CD1c-positive myeloid dendritic cell (primary cell): ENCODE measurements at regions not wholly inside any gene's neighbourhood (a gene's known extent, or its start where the extent isn't known, plus 50 kb on each side); places are given as distances from the start of the nearest gene placed in this dataset.
"Not testable (repeated sequence)": the region's sequence is repeated elsewhere in the genome, so short reads cannot be mapped to it uniquely, and the experiment has no call there.

Experiments
- DNase-seq: peaks from one replicate; pipeline ENCODE4 v3.0.0-alpha.2; 2016; ENCODE audit errors: extremely low spot score

DNA sequence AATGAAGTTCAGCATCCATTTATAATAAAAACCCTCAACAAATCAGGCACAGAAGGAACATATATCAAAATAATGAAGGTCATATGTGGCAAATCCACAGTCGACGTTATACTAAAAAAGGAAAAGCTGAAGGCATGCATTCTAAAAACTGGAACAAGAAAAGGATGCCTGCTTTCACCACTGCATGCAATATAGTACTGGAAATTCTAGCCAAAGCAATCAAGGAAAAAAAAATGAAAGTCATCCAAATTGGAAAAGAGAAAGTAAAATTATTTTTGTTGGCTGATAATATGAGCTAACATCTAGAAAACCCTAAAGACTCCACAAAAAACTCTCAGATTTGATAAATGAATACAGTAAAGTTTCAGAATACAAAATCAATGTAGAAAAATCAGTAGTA, 1123.2 kb downstream of the TBL1XR1 start:
- DNase-seq = no peak

DNA sequence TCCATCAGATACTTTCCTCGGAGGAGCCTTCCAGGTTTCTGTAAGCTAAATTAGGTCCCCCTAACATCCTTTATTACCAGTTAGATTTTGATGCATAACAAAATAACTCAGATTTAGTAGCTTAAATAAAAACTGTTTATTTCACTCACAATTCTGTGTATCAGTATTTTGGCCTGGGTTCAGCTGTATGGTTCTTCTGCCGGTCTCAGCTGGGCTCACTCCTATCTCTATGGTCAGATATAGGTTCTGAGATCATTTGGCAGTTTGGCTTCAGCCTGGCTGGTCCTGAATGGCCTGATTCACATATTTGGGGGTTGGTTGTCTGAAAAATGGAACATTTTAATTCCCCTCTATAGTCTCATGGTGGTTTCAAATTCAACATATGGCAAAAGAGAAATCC, 1125.3 kb downstream of the TBL1XR1 start:
- DNase-seq = no peak

DNA sequence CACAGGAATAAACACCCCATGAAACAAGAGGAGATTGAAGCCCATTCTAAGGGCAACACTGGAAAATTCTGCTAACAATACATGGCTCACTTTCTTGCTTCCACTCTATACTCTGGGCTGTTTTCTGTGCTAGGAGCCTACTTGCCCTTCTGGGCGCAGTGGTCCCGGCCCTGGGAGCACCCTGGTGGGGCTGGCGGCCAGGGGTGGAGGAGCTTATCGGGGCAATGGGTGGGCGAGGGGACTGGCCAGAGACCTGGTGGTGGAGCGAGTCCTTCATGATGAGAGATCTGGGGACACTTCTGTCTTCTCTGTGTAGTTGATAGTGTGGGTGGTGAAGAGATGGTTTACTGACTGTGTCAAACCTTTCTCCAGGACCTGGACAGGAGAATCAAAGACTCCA, 1128.5 kb downstream of the TBL1XR1 start:
- no peak for DNase-seq

DNA sequence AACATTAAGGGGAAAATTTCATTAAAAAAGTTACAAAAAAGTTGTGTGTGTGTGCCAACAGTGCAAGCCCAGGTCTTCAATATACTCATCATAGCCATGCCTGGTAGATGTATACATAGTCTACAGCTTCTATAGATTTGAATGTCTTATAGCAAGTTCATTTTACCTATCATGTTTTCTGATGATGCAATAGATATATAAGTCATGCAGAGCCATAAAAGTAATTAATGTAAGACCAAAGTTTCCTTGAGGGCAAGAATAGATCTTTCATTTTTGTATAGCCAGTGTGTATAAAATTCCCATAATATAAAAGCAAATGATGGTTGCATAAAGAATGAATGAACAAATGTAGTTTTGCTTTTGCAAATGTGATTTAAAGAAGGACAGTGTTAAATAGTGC, 1138.4 kb downstream of the TBL1XR1 start:
- no peak for DNase-seq

DNA sequence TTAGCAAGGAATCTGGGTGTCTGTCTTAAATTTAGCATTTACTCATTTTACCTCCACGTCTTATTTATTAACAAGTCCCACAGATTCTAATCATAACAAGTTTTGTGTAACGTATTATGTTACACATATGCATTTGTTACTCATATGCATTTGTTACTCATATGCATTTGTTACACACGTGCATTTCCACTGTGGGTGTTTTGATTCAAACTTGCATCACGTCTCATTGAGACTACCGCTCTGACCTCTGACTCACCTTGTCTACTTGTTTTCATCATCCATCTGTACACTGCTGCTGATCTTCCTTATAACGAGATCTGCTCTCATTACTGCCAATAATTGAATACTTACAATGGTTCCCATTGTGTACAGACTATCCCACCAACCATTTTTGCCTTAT, 1141.4 kb downstream of the TBL1XR1 start:
- DNase-seq = no peak

DNA sequence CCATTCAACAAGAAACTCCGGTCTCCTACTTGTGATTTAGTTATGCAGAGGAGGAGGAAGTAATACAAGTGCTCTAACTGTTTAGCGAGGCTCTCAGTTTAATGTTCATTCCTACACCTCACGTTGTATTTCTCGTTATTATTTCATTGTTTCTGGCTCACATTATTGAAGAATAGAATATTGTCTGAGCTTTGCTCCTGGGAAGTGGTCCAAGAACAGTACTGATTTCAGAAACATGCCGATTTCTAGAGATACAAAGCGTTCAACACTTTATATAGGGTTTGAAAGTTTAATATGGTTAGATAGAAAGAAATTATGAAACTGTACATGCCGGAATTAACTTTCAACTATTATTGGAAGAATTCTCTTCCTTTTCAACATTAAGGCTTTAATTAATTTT, 1145.5 kb downstream of the TBL1XR1 start:
- no peak for DNase-seq

DNA sequence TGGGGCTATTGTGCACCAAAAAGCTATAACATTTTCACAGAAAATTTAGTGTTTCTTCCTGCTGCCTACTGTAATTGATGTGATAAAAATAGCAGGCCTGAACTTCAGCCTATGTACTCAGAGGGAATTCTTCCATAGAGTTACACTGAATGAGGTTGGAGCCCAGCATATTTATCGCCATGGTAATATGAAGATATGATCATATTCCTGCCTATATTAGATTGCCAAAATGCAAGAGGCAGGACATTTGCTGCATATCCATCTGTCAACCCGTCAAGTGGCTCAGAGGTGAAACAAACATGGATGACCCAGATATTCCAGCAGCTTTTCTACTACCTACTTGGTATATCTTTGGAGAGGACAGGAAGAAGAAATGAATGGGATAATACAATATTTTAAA, 1150.6 kb downstream of the TBL1XR1 start:
- no peak for DNase-seq

DNA sequence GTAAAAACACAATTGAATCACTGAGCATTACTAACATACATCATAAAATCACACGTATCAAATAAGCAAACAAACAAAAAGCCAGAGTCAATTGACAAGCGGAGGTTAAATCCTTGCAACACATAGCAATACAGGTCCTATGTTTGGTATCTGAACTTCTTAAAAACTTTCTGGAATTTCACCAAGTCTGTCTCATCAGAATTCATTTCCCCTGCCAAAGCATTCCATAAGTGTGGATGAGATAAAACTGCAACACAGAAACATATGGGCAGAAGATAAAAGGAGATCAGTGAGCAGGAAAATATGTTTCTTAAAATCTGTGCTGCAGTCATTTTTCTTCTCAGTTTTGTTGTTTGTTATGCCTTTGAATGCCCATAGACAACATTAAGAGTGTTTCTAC, 1155.5 kb downstream of the TBL1XR1 start:
- DNase-seq = no peak

DNA sequence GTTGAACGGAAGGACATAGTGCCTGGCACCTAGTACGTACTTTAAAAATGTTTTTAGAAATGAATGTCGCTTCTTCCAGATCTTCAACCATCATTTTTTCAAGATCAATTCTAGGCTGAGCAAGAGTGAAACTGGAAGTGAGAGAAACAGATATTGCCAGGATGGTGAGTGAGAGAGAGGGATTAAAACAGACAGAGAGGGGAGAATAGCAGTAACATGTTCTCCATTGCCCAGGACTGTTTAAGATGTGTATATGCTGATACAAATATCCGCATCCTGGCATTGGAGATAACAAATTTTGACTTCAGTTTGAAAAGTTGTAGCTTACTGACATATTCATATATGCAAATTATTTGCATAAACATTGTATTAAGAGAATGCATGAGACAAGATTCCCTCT, 1156.1 kb downstream of the TBL1XR1 start:
- no peak for DNase-seq

DNA sequence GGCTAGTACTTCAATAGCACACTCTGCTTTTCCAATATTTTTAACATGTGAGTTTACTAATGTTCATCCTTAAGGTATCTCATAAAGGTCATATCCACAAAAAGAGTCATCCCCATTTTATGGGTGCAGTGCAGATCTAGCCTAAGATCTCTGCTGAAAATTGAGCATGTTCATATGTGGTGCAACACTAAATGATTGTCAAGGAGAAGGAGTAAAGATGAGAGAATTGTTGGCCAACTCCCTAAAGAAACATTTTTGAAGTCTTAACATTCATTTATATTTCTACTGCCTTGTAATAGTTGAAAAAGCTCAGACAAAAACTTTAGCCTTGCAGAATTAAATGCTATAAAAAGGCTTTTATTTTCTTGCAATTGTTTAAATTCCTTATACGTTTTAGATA, 1159.6 kb downstream of the TBL1XR1 start:
- no peak for DNase-seq

DNA sequence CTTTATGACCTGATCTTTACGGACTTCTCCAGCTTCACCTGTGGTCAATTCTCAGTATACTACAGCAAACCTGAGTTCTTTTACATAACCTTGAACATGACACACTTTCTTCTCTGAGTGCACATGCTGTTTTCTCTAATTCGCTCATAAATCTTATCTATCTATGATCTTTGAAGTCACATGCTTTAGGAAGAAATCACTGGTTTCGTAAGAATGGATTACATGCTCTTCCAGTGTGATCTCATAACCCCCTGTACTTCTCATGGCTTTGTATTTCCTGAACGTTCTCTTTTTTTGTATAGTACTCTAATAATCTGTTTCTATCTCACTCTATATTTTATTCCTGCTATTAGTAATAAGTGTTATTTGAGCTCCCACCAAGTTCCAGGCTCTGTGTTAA, 1165.2 kb downstream of the TBL1XR1 start:
- DNase-seq = no peak

DNA sequence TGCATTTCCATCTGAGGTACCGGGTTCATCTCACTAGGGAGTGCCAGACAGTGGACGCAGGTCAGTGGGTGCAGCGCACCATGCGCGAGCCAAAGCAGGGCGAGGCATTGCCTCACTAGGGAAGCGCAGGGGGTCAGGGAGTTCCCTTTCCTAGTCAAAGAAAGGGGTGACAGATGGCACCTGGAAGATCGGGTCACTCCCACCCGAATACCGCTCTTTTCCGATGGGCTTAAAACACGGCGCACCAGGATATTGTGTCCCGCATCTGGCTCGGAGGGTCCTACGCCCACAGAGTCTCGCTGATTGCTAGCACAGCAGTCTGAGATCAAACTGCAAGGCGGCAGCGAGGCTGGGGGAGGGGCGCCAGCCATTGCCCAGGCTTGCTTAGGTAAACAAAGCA, 1157.1 kb downstream of the NAALADL2 start:
- DNase-seq = not testable (repeated sequence)

DNA sequence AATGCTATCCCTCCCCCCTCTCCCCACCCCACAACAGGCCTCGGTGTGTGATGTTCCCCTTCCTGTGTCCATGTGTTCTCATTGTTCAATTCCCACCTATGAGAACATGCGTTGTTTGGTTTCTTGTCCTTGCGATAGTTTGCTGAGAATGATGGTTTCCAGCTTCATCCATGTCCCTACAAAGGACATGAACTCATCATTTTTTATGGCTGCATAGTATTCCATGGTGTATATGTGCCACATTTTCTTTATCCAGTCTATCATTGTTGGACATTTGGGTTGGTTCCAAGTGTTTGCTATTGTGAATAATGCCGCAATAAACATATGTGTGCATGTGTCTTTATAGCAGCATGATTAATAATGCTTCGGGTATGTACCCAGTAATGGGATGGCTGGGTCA, 1156.1 kb downstream of the NAALADL2 start:
- not testable (repeated sequence) for DNase-seq

DNA sequence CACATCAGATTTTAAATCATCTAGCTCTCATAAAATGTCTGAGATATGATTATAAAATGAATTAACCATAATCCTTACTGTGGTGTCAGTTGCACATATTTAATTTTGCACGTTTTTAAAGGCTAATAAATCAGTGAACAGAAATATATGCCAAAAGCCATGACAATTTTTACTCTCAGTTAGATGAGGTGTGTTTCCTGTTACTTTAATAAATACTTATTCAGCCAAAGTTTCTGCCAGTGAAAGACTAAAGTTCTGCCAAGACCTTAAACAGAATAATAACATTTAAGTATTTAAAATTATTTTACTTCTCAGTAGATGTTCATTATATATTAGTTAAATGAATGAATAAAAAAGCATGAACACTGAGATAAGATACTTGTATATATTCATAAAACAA, 1150.1 kb downstream of the NAALADL2 start:
- no peak for DNase-seq

DNA sequence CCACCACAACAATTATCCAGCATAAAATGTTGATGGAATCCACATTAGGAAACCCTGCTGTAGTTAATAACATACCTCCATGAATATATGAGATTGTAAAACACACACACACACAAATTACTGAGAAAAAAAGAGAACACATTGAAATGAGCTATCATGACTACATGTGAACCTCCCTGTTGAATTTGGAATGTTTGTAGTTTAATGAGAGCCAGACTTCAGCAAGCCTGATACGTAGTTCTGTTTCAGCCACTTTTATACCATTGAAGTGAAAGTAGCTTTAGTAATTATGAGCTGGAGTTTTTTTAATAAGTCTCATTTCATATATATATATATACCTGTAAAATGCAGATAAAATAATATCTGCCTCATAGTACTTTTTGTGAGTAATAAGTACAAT, 1146.4 kb downstream of the NAALADL2 start:
- DNase-seq = no peak

DNA sequence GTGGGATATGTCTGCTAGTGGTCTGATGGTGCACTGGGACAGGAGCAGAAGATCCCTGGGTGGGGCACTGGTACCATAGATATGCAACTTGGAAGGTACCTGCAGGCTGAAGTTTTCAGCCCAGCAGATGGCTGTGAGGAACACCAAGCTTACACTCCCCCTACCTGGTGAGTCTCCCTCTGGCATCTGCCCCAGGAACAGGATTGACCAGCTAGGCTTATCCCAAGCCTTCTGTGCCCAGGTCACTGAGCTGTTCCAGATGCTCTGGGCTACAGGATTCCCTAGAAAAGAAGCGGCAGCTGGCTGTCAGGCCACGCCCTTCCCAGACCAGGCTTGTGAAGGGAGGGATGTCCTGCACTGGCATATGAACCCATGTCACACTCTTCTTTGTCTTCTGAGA, 1130.0 kb downstream of the NAALADL2 start:
- DNase-seq = no peak

DNA sequence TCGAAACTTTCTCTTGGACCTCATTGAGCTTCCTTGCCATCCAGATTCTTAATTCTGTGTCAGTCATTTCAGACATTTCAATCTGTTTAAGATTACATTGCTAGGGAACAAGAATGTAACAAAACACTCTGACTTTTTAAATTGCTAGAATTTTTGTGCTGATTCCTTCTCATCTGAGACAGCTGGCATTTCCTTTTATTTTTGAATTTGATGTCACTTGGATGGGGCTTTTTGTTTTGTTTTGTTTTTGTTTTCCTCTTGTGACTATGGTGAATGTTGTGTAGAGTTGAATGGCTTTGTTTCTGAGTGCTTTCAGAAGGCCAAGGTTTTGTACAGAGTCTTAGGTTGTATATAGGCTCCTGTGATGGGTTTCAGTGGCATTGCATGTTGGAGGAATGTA, 1129.3 kb downstream of the NAALADL2 start:
- no peak for DNase-seq

DNA sequence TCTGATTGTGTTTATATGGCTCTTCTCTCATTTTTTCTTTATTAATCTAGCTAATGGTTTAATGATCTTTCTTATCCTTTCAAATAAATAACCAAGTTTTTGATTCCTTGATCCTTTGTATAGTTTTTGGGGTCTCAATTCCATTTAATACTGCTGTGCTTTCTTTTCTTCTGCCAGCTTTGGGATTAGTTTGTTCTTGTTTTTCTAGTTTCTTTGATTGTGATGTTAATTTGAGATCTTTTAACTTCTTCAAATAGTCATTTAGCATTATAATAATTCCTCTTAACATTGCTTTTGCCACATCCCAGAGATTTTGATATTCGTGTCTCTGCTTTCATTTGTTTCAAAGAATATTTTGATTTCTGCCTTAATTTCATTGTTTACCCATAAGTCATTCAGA, 1126.6 kb downstream of the NAALADL2 start:
- DNase-seq = no peak

DNA sequence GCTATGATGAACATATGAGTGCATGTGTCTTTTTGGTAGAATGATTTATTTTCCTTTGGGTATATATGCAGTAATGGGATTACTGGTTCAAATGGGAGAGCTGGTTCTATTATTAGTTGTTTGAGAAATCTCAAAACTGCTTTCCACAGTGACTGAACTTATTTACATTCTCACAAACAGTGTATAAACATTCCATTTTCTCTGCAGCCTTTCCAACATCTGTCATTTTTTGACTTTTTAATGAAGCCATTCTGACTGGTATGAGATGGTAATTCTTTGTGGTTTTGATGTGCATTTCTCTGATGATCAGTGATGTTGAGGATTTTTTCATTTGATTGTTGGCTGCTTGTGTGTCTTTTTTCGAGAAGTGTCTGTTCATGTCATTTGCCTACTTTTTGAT, 1124.2 kb downstream of the NAALADL2 start:
- DNase-seq = no peak

DNA sequence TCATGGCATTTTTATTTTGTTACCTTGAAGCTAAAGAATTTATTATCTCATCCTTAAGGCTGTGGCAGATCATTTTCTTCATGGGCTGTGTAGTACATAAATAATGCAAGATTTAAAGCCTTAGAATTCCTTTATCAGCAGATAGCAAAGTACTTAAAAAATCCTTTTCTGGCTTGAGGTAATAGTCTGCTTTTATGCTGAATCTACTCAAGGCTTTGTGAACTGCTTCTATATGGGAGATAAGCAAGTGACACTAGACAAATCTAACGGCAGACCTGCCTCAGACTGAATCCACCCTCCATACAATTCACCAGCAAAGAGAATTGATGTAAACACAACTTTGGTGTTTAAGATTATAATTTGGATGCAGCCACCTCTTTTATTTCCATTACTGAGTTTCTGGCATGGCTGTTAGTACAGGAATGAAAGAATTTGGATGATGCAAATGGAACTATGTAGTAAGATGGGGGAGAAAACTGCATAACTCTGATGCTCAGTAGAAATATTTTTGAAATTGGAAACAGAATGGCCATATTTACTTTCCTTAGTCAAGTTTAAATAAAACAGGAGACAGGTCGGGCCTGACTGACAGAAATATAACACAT, 1121.5 kb downstream of the NAALADL2 start:
- DNase-seq = no peak

DNA sequence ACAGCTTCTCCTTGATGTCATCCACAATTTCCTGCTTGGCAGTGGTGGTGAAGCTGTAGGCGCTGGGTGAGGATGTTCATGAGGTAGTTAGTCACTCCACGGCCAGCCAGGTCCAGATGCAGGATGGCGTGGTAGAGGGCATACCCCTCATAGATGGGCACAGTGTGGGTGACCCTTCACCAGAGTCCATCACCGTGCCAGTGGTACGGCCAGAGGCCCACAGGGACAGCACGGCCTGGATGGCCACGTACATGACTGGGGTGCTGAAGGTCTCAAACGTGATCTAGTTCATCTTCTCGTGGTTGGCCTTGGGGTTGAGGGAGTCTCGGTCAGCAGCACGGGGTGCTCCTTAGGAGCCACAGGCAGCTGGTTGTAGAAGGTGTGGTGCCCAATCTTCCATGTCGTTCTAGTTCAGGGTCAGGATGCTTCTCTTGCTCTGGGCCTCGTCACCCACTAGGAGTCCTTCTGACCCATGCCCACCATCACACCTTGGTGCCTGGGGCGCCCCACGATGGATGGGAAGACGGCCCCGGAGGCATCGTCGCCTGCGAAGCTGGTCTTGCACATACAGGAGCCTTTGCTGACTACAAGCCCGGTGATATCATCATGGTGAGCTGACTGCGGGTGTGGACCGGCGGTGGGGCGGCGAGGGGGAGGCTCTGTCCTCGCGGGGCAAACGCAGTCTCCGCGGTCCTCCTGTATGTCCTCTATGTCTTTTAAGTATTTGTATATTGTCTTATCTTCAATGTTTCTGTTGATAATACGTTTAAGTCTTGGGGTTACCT, 1119.0 kb downstream of the NAALADL2 start:
- DNase-seq = no peak

DNA sequence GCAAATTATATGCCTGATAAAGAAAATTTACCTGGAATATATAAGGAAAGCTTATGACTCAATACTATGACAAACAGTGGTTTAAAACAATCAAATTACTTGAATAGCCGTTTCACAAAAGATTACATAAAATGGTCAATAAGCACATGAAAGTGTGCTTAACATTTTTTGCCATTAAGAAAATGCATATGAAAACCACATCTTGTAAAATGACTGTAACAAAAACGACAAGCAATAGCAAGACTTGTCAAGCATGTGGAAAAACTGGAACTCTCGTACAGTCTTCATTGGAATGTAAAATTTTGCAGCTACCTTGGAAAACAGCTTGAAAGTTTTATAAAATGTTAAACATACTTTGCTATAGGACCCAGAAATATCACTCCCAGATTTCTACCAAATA, 1110.3 kb downstream of the NAALADL2 start:
- no peak for DNase-seq

DNA sequence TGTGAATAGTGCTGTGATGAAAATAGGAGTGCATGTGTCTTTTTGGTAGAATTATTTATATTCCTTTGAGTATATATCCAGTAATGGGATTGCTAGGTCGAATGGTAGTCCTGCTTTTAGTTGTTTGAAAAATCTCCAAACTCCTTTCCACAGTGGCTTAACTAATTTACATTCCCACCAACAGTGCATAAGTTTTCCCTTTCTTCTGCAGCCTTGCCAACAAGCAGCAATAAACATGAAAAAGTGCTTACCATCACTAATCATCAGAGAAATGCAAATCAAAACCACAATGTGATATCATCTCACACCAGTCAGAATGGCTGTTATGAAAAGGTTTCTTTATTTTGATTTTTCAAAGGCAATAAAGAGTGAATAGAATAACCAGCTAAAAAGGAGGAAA, 1105.9 kb downstream of the NAALADL2 start:
- no peak for DNase-seq

DNA sequence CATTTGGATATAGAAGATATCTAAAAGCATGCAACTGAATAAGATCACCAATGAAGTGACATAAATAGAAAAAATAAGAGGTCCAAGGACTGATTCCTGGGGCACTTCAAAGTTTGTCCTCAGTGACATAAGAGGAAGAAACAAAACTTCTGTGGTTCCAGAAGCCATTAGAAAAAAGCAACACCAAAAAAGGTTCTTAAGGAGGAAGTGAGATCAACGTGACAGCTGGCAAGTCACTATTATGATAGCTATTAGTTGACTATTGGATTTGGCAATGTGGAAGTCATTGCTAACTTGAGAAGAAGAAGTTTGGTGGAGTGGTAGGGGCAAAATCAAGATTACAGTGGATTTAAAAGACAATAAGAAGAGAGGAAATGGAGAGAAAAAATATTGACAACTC, 1098.3 kb downstream of the NAALADL2 start:
- DNase-seq = no peak
